ENCODE measurements at regions not wholly inside any gene's neighbourhood (a gene's known extent, or its start where the extent isn't known, plus 50 kb on each side); places are given as distances from the start of the nearest gene placed in this dataset.
A peak's percentile ranks its signal among the peaks of the same experiment; 100 is the strongest.

DNA sequence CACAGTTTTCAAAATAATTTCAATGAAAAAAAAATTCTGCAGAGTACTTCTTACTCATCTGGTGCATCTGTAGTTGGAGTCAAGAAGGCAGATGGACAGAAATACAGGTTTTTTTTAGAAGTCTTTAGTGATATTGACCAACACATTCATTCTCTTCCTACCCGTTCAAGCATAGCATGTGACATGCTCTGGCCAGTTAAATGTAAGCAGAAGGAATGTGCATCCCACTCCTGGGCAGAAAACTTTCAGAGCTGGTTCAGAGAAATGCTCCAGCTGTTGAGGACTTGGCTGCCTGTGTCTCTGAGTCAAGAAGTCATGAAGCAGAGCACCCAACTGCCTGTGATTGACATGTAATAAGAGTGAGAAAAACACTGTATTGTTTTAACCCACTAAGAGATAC lies 665.3 kb upstream of the IGFBP3 start:
- TF ChIP-seq POLR2A (IDR thresholded peaks at IDR 0.05) (no peak), CTCF (IDR thresholded peaks at IDR 0.05) (no peak)
- intact Hi-C loops (cut with DNase I; ENCODE audit: low total_unique reads), result no loop called here
- WGBS, 2 donors, result 48 to 59% methylated on average over 1 of the region's 1 CpG

DNA sequence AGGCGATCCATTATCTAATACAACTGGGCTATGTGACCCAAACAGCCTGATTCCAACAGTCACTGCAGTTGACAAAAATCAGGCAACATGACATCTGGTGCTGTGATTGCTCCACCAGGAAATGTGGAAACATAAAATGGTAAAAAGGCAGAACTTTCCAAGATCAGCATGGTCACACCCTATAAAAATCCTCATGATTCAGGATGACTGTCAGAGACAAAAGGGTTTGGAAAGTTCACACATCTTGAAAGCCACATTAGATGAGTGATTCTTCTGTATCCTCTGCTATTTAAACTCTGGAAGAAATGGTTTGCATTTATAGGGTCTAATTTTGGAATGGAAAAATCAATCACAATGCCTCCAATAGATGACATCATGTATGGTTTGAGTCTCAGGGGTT lies 662.6 kb upstream of the IGFBP3 start:
- TF ChIP-seq POLR2A (IDR thresholded peaks at IDR 0.05) (no peak), CTCF (IDR thresholded peaks at IDR 0.05) (no peak)
- WGBS, 2 donors, result 70 to 80% methylated on average over 1 of the region's 1 CpG
- H3K4me3 ChIP-seq (ENCODE audit: low read depth, poor library complexity, severe bottlenecking), result no peak overlapping the region
- intact Hi-C loops (cut with DNase I; ENCODE audit: low total_unique reads), result no loop called here
- peak in 1 of 2 donors; percentile 50 for DNase-seq (ENCODE audit: low spot score in 2 of 2)

More for the DNA sequence above, 665.3 kb upstream of the IGFBP3 start:
- DNase-seq (ENCODE audit: low spot score in 2 of 2), result no peak
- no peak overlapping the region for H3K4me3 ChIP-seq (ENCODE audit: low read depth, poor library complexity, severe bottlenecking)

DNA sequence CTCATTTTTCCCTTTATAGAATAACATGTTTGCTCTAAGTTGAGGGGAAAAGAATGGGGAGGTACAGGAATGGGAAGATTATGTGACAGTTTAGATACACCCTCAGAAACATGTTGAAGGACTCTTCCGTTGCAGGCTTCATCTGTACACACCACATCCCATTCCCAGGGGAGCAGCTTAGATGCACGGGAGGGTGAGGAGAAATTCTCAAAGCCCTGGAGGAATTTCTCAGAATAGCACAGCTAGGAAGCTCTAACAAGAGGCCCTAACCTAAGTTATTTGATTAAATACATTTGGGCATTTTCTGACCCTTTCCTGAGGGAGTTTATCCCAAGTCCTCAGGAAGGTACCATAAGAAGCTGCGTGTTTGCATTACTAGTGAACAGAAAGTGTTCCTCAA lies 660.2 kb upstream of the IGFBP3 start:
- intact Hi-C loops (cut with DNase I; ENCODE audit: low total_unique reads), result no loop called here
- 79% methylated on average over 3 of the region's 3 CpGs for WGBS, 2 donors
- TF ChIP-seq CTCF (IDR thresholded peaks at IDR 0.05), result no peak
- TF ChIP-seq POLR2A (IDR thresholded peaks at IDR 0.05), result no peak
- no peak overlapping the region for H3K4me3 ChIP-seq (ENCODE audit: low read depth, poor library complexity, severe bottlenecking)
- DNase-seq (ENCODE audit: low spot score in 2 of 2), result no peak

- TF ChIP-seq CTCF (IDR thresholded peaks at IDR 0.05) (no peak), POLR2A (IDR thresholded peaks at IDR 0.05) (no peak)
- 81 to 87% methylated on average over 6 of the region's 6 CpGs for WGBS, 2 donors
- DNase-seq (ENCODE audit: low spot score in 2 of 2), result no peak
- intact Hi-C loops (cut with DNase I; ENCODE audit: low total_unique reads), result no loop called here
- H3K4me3 ChIP-seq (ENCODE audit: low read depth, poor library complexity, severe bottlenecking), result no peak overlapping the region
Observed at GRCh38 chr7:46580766-46581165, 659.7 kb upstream of the IGFBP3 start.

DNA sequence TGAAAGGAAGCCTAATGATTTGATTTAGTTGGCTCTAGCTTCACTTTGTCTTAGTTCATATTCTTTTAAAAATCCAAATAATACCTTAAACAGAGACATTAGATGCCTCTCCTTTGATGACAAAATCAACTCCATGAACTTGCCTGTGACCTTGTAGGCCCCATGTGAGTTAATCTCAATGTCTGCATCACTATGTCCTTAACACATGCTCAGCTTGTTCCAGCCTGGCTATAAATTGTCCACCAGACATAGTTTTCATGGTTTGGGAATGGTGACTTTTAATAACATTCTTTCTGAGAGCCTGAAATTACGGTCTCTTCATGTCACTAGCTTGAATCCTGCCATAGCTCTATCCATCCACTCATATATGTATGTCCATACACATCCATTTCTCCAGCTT lies 656.3 kb upstream of the IGFBP3 start:
- WGBS, 2 donors, result 95 to 97% methylated on average over 1 of the region's 1 CpG
- no peak for TF ChIP-seq POLR2A (IDR thresholded peaks at IDR 0.05)
- no peak for DNase-seq (ENCODE audit: low spot score in 2 of 2)
- intact Hi-C loops (cut with DNase I; ENCODE audit: low total_unique reads), result no loop called here
- H3K4me3 ChIP-seq (ENCODE audit: low read depth, poor library complexity, severe bottlenecking), result no peak overlapping the region

GRCh38 chr7:46576950-46577349 lies 655.9 kb upstream of the IGFBP3 start:
- intact Hi-C loops (cut with DNase I; ENCODE audit: low total_unique reads), result no loop called here
- TF ChIP-seq CTCF (IDR thresholded peaks at IDR 0.05), result no peak
- no peak for TF ChIP-seq POLR2A (IDR thresholded peaks at IDR 0.05)
- H3K4me3 ChIP-seq (ENCODE audit: low read depth, poor library complexity, severe bottlenecking), result no peak overlapping the region
- DNase-seq (ENCODE audit: low spot score in 2 of 2), result no peak
